HG03108 (cell line): ENCODE measurements at regions not wholly inside any gene's neighbourhood (a gene's known extent, or its start where the extent isn't known, plus 50 kb on each side); places are given as distances from the start of the nearest gene placed in this dataset.

Experiments
- ATAC-seq: cut with Tn5 transposase; IDR thresholded peaks from one replicate; pipeline ENCODE4 v1.9.1; 2021; ENCODE audit warnings: moderate library complexity; ENCODE audit not compliant: unreplicated experiment

- no peak for ATAC-seq
Measured at GRCh38 chr1:38303843-38304242, 257.2 kb upstream of the POU3F1 start.

GRCh38 chr1:38301040-38301439, 254.4 kb upstream of the POU3F1 start:
- no peak for ATAC-seq

- no peak for ATAC-seq
Measured at GRCh38 chr1:38300616-38301015, 254.0 kb upstream of the POU3F1 start.

- no peak for ATAC-seq
Measured at GRCh38 chr1:38297842-38298241, 251.2 kb upstream of the POU3F1 start.

DNA sequence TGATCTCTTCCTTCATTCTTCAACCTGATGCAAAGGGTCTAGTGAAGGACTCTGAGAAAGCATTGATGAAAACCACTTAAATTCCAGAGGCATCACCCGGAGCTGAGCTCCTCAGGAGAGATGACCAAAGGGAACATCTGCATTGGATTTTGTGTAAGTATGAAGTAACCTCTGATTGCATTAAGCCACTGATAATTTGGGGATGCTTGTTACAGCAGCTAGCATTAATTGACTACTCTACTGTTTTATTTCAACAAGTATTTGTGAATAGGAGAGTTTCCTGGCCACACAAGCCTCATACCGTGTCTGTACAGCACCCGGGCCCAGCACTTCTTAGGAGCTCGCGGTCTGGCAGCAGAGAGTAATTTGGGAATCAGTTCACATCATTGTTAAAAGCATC, 250.7 kb upstream of the POU3F1 start:
- ATAC-seq: no peak

DNA sequence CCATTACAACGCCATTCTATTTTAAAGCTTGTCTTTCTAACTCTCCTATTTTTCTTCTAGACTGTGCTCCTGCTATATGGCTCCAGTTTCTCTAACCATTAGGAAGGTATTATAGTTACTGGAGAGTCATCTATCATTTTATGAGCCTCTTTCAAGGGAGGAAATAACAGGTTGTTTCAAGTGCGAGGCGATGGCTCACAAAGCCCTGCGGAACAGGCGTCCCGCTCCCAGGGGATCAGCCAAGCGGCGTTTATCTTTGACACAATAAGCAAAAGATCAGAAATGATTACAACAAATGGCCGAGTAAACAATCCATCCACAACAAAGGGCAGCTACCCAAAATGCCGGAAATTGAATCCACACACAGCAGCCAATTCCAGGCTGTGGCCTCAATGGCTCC, 249.5 kb upstream of the POU3F1 start:
- no peak for ATAC-seq

GRCh38 chr1:38293567-38293966, 247.0 kb upstream of the POU3F1 start:
- no peak for ATAC-seq

GRCh38 chr1:38292969-38293368, 246.4 kb upstream of the POU3F1 start:
- ATAC-seq: no peak

DNA sequence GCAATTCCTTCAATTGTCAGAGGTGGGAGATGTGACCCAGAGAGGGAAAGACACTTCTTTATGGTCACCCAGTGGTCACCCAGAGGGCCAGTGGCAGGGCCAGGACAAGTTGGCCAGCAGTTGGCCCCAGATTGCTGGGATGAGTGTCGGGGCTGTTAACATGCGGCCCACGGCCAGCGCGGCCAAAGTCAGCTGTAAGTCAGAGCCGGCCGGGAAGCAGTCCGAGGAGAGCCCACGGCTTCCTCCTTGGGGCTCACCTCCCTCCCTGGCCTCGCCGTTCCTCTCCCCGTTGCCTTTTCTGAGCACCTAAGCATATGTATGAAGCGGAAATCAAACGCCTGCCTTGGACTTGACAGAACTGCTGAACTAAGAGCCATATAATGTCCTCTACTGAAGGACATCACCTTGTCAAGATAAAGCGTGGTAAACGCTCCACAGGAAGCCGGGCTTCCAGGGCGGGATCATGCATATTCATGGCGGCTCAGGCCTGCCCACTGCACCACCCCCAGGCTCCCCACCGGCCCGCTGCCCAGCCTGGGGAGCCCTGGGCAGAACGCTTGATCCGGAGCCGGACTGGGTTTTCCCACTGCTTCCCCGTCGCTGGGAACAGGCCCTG, 245.4 kb upstream of the POU3F1 start:
- no peak for ATAC-seq

DNA sequence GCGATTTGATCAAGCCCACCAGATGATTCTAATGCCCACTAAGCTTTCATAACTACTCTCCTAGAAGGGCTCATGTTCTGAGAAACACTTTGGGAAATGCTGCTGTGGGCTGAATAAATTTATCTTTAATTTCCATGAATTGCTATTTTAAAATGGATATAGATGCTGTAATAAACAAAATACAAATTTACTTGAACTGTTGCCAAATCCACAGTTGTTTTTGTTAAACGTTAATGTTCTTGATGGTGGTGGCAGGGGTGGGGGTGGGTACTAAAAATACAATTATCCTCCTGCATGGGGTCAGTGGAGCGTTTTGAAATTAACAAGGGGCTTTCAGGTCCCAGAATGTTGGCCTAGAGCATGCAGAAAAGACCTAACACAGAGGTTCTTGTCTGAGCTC, 244.7 kb upstream of the POU3F1 start:
- ATAC-seq: no peak

DNA sequence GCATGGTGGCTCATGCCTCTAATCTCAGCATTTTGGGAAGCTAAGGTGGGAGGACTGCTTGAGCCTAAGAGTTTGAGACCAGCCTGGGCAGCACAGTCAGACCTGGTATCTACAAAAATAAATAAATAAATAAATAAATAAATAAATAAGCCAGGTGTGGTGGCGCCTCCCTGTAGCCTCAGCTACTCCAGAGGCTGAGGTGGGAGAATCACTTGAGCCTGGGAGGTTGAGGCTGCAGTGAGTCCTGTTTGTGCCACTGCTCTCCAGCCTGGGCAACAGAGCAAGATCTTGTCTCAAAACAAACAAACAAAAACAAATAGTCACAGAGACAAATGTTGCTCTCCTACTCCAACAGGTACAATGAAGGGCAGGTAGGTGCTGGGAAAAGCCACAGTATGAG, 242.4 kb upstream of the POU3F1 start:
- no peak for ATAC-seq

- ATAC-seq: no peak
Measured at GRCh38 chr1:38287547-38287946, 241.0 kb upstream of the POU3F1 start.

GRCh38 chr1:38287036-38287435, 240.4 kb upstream of the POU3F1 start:
- no peak for ATAC-seq

- ATAC-seq: no peak
Measured at GRCh38 chr1:38285807-38286530, 239.4 kb upstream of the POU3F1 start.

- ATAC-seq: no peak
Measured at GRCh38 chr1:38284953-38285352, 238.4 kb upstream of the POU3F1 start.

DNA sequence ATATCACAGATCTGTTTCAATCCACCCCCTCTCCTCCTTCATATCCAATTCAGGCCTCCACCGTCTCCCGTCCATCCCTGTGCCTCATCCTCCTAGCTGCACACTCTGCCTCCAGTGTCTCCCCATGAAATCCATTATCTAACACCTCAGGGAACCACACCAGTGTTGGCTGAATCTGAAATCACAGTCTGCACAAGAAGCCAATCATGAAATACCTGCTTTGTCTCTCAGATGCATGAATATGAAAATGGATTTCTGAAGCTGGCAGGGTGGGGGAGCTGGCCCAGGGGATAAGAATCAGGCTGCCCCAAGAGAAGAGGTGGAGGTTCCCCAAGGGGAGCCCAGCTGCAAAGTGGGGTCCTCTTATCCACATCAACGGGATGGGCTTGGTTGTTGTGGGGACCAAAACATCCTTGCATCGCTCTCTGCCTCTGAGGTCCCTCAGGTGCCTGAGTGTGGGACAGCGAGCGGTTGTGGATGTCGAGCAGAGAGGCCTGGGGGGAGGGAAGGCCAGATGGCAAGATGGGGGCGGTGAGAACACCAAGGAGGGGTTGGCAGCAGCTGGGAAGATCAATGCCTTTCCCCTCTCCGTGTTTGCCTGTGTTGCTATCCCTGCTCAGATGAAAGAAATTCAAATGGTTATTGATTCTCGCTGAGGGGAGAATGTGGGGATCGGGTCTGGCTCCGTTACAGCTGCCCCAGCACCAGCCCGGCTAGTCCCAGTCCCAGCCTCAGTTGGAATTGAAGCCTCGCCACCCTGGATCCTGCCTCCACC, 237.3 kb upstream of the POU3F1 start:
- ATAC-seq: no peak

- ATAC-seq: no peak
Measured at GRCh38 chr1:38279148-38279547, 232.6 kb upstream of the POU3F1 start.

DNA sequence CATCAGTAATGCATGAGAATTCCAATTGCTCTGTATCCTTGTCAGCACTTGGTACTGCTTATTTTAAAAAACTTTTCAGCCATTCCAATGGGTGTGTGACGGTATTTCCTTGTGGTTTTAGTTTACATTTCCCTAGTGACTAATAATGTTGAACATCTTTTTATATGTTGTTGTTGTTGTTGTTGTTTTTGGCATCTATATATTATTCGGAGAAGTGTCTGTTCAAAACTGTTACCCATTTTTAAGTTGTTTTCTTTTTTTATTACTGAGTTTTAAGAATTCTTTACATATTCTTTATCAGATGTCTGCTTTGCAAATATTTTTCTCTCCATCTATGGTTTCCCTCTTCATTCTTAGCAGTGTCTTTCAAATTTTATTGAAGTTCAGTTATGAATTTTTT, 231.1 kb upstream of the POU3F1 start:
- ATAC-seq: no peak

- no peak for ATAC-seq
Measured at GRCh38 chr1:38275960-38276359, 229.4 kb upstream of the POU3F1 start.

GRCh38 chr1:38274974-38275373, 228.4 kb upstream of the POU3F1 start:
- no peak for ATAC-seq

DNA sequence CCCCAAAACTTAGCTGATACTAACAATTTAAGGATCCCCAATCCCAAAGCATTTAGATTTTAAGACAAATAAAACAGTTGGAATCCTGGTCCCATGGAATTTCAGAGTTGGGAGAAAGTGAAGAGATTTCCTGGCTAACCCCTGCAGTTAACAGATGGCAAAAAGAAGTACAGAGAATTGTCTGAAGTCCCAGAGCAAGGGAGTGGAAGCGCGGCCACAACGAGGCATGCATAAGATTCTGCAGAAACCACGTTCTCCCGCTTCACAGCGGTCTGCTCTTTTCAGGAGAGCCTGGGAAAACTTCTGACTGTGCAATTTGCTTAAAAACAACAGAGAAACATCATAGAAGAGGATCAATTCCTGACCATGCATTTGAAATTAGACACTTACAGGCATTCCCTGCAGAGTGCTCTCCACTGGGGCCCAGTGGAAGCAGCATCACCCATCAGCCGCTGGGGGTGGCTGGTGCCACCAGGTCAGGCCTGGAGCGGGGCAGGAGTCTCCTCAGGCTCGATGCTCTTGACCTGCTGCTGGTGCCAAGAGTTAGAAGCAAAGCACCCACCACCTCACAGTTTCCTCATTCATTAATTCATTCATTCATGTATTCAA, 226.7 kb upstream of the POU3F1 start:
- ATAC-seq: no peak

DNA sequence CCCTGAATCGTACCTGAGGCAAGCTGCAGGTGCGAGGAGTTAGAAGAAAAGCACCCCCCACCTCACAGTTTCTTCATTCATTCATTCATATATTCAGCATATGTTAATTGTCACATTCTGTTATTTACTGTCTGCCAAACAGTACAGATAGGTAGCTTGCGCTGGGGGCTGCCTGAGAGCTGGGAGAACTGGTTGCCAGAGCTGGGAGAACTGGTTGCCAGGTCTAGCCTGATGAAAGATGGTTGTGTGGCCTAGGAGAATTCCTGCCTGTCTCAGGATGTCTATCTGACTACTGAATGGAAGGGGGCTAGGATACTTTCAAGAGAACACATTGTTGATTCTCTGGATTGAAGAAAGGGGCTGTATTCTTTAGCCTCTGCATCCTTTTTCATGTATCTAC, 225.9 kb upstream of the POU3F1 start:
- no peak for ATAC-seq
